T-cell (primary cell): ENCODE measurements at regions not wholly inside any gene's neighbourhood (a gene's known extent, or its start where the extent isn't known, plus 50 kb on each side); places are given as distances from the start of the nearest gene placed in this dataset.

Experiments
- ATAC-seq, 4 experiments: fragments of 200-7000 bp in 3 of 4; fragments of 150-1000 bp in 1 of 4; cut with Tn5 transposase; replicated peaks in 1 of 4; 1 replicate in 3 of 4; 2 replicates in 1 of 4; pipeline ENCODE4 v1.10.0; 2021; ENCODE audit warnings: moderate library complexity in 3 of 4, mild to moderate bottlenecking in 2 of 4, moderate number of reproducible peaks in 1 of 4
- CTCF ChIA-PET, 2 donors: fragments of 300-600 bp; sonication (Branson Sonifier 250); formaldehyde crosslinking; loops; one replicate each; lab custom pipeline; 2022; ENCODE audit warnings: antibody characterized with exemption in 2 of 2; lab: Charles Lee
- POLR2A ChIA-PET, 2 donors: fragments of 300-600 bp; sonication (Branson Sonifier 250); formaldehyde crosslinking; loops; one replicate each; lab custom pipeline; 2022; ENCODE audit warnings: antibody characterized with exemption in 2 of 2; lab: Charles Lee
- DNase-seq, 35 experiments: peaks; one replicate each; pipeline versions ENCODE4 v3.0.0 to v3.0.0-alpha.2; 2013 to 2023
- H3K27ac ChIP-seq: one replicate; pipeline ENCODE4 v1.5.1; 2013; ENCODE audit warnings: low read length
- H3K27me3 ChIP-seq, 2 experiments: replicated peaks in 1 of 2; 1 replicate in 1 of 2; 2 replicates in 1 of 2; pipeline versions ENCODE4 v1.6.1 to v1.7.0; 2013; ENCODE audit warnings: low read length in 1 of 2, mixed read lengths in 1 of 2; ENCODE audit not compliant: control insufficient read depth in 2 of 2, insufficient read depth in 2 of 2; ENCODE audit errors: extremely low read depth in 1 of 2
- H3K36me3 ChIP-seq, 2 donors: 1 replicate in 1 of 2; 2 replicates in 1 of 2; pipeline versions ENCODE4 v1.6.1 to v1.7.0; 2013; ENCODE audit warnings: low read length in 1 of 2; ENCODE audit not compliant: control insufficient read depth in 2 of 2, insufficient read depth in 1 of 2; ENCODE audit errors: extremely low read depth in 1 of 2
- H3K4me1 ChIP-seq, 2 experiments: 1 replicate in 1 of 2; 2 replicates in 1 of 2; pipeline versions ENCODE4 v1.6.1 to v1.7.0; 2013; ENCODE audit warnings: low read length in 2 of 2, mixed read lengths in 1 of 2; ENCODE audit not compliant: insufficient read depth in 2 of 2, control insufficient read depth in 1 of 2; ENCODE audit errors: extremely low read depth in 1 of 2
- H3K4me3 ChIP-seq, 2 donors: 1 replicate in 1 of 2; 2 replicates in 1 of 2; pipeline versions ENCODE4 v1.5.1 to v1.7.0; 2013; ENCODE audit warnings: mild to moderate bottlenecking in 2 of 2, low read length in 1 of 2, moderate library complexity in 1 of 2; ENCODE audit not compliant: control insufficient read depth in 1 of 2; ENCODE audit errors: extremely low read depth in 1 of 2
- H3K9me3 ChIP-seq: 2 replicates; pipeline ENCODE4 v1.7.0; 2013
- H3K27ac Mint-ChIP-seq, 2 donors: one replicate each; pipeline ENCODE4 v1.8.0; 2020 to 2021; ENCODE audit warnings: mild to moderate bottlenecking in 2 of 2, mixed read lengths in 2 of 2
- H3K27me3 Mint-ChIP-seq, 2 donors: one replicate each; pipeline ENCODE4 v1.8.0; 2021 to 2022; ENCODE audit warnings: mixed read lengths in 2 of 2
- H3K36me3 Mint-ChIP-seq: one replicate; pipeline ENCODE4 v1.8.0; 2021; ENCODE audit warnings: mixed read lengths
- H3K4me1 Mint-ChIP-seq, 3 donors: one replicate each; pipeline ENCODE4 v1.8.0; 2020 to 2022; ENCODE audit warnings: mixed read lengths in 3 of 3, mild to moderate bottlenecking in 1 of 3
- H3K4me3 Mint-ChIP-seq, 3 donors: one replicate each; pipeline ENCODE4 v1.8.0; 2020 to 2022; ENCODE audit warnings: mild to moderate bottlenecking in 3 of 3, mixed read lengths in 3 of 3, moderate library complexity in 3 of 3
- H3K9me3 Mint-ChIP-seq, 3 donors: one replicate each; pipeline ENCODE4 v1.8.0; 2020 to 2022; ENCODE audit warnings: mixed read lengths in 3 of 3
- WGBS: methylation state at CpG from one replicate; pipeline ENCODE4 v1.1.5; 2013; ENCODE audit warnings: missing lambda C conversion rate; ENCODE audit not compliant: insufficient coverage; 5-methylcytosine and 5-hydroxymethylcytosine counted together

- Histone ChIP-seq H3K9me3 (no peaks in the 10 kb centered on the region), H3K4me3 (no peak overlapping the region), H3K4me1 (no peaks in the 10 kb centered on the region), H3K36me3 (no peaks in the 10 kb centered on the region), H3K27me3 (no peaks in the 10 kb centered on the region), H3K27ac (no peak overlapping the region)
- ATAC-seq (no peak), DNase-seq (no peak)
- ChIA-PET POLR2A (no interaction called here), CTCF (no interaction called here)
- H3K4me1 Mint-ChIP-seq: no peaks in the 10 kb centered on the region
- H3K36me3 Mint-ChIP-seq: no peaks in the 10 kb centered on the region
- H3K27me3 Mint-ChIP-seq: no peaks in the 10 kb centered on the region
- no peak overlapping the region for H3K27ac Mint-ChIP-seq
- H3K4me3 Mint-ChIP-seq: no peak overlapping the region
- WGBS: 80% methylated on average over 1 of the region's 11 CpGs
- no peaks in the 10 kb centered on the region for H3K9me3 Mint-ChIP-seq
Measured at GRCh38 chr2:57878171-57878865, 168.3 kb upstream of the VRK2 start.

GRCh38 chr2:57878866-57879210 is 167.8 kb upstream of the VRK2 start:
- H3K27me3 Mint-ChIP-seq: no peaks in the 10 kb centered on the region
- H3K4me3 Mint-ChIP-seq: no peak overlapping the region
- no peak for DNase-seq
- H3K36me3 Mint-ChIP-seq: no peaks in the 10 kb centered on the region
- Histone ChIP-seq H3K9me3 (no peaks in the 10 kb centered on the region), H3K4me3 (no peak overlapping the region), H3K4me1 (no peaks in the 10 kb centered on the region), H3K27ac (no peak overlapping the region), H3K27me3 (no peaks in the 10 kb centered on the region), H3K36me3 (no peaks in the 10 kb centered on the region)
- no CpG with 5 or more reads among the region's 2 CpGs for WGBS
- ChIA-PET CTCF (no interaction called here), POLR2A (no interaction called here)
- no peak for ATAC-seq
- H3K27ac Mint-ChIP-seq: no peak overlapping the region
- no peaks in the 10 kb centered on the region for H3K9me3 Mint-ChIP-seq
- H3K4me1 Mint-ChIP-seq: no peaks in the 10 kb centered on the region

- H3K27me3 Mint-ChIP-seq: no peaks in the 10 kb centered on the region
- WGBS: 64% methylated on average over 2 of the region's 4 CpGs
- CTCF ChIA-PET: interaction anchor here in 1 of 2 donors (0.7 kb wide), 1 partner anchor 17 kb away, joined by 11 read pairs; no protein-coding TSS in a partner anchor
- Histone ChIP-seq H3K27me3 (no peaks in the 10 kb centered on the region), H3K36me3 (no peaks in the 10 kb centered on the region), H3K4me1 (no peaks in the 10 kb centered on the region), H3K27ac (no peak overlapping the region), H3K9me3 (no peaks in the 10 kb centered on the region), H3K4me3 (no peak overlapping the region)
- no peak for DNase-seq
- no peaks in the 10 kb centered on the region for H3K36me3 Mint-ChIP-seq
- POLR2A ChIA-PET: no interaction called here
- no peaks in the 10 kb centered on the region for H3K4me1 Mint-ChIP-seq
- no peak for ATAC-seq
- no peaks in the 10 kb centered on the region for H3K9me3 Mint-ChIP-seq
- no peak overlapping the region for H3K27ac Mint-ChIP-seq
- H3K4me3 Mint-ChIP-seq: no peak overlapping the region
Measured at GRCh38 chr2:57880446-57880845, 166.2 kb upstream of the VRK2 start.

GRCh38 chr2:57880967-57881366 is 165.6 kb upstream of the VRK2 start:
- CTCF ChIA-PET: no interaction called here
- H3K4me1 Mint-ChIP-seq: no peaks in the 10 kb centered on the region
- H3K36me3 Mint-ChIP-seq: no peaks in the 10 kb centered on the region

GRCh38 chr2:57881998-57882888 is 164.4 kb upstream of the VRK2 start:
- DNase-seq (no peak), ATAC-seq (no peak)
- ChIA-PET CTCF (no interaction called here), POLR2A (no interaction called here)
- H3K27me3 ChIP-seq: no peaks in the 10 kb centered on the region
- H3K9me3 ChIP-seq: no peaks in the 10 kb centered on the region
- H3K36me3 ChIP-seq: no peaks in the 10 kb centered on the region
- Mint-ChIP-seq H3K9me3 (no peaks in the 10 kb centered on the region), H3K36me3 (no peaks in the 10 kb centered on the region), H3K27me3 (no peaks in the 10 kb centered on the region), H3K27ac (no peak overlapping the region), H3K4me1 (no peaks in the 10 kb centered on the region), H3K4me3 (no peak overlapping the region)
- no peak overlapping the region for H3K27ac ChIP-seq
- H3K4me3 ChIP-seq: no peak overlapping the region
- peaks cover 0 to 3% of the 10 kb centered on the region in 2 experiments for H3K4me1 ChIP-seq
- WGBS: 81% methylated on average over 7 of the region's 8 CpGs

More at GRCh38 chr2:57880967-57881366, 165.6 kb upstream of the VRK2 start:
- H3K36me3 ChIP-seq: no peaks in the 10 kb centered on the region
- ATAC-seq (no peak), DNase-seq (no peak)
- no peaks in the 10 kb centered on the region for H3K4me1 ChIP-seq
- no peak overlapping the region for H3K27ac ChIP-seq
- Mint-ChIP-seq H3K27ac (no peak overlapping the region), H3K27me3 (no peaks in the 10 kb centered on the region), H3K4me3 (no peak overlapping the region), H3K9me3 (no peaks in the 10 kb centered on the region)
- POLR2A ChIA-PET: interaction anchor here in 1 of 2 donors (0.6 kb wide), 1 partner anchor 393 kb away, joined by 5 read pairs; no protein-coding TSS in a partner anchor
- H3K9me3 ChIP-seq: no peaks in the 10 kb centered on the region
- H3K27me3 ChIP-seq: no peaks in the 10 kb centered on the region
- no peak overlapping the region for H3K4me3 ChIP-seq
- 92% methylated on average over 4 of the region's 5 CpGs for WGBS

GRCh38 chr2:57882895-57883515 is 163.6 kb upstream of the VRK2 start:
- no peak overlapping the region for H3K27ac ChIP-seq
- Mint-ChIP-seq H3K9me3 (no peaks in the 10 kb centered on the region), H3K27me3 (no peaks in the 10 kb centered on the region), H3K27ac (no peak overlapping the region), H3K36me3 (no peaks in the 10 kb centered on the region), H3K4me3 (no peak overlapping the region), H3K4me1 (peaks cover 0 to 1% (median under 1%) of the 10 kb centered on the region in 3 donors)
- ChIA-PET POLR2A (no interaction called here), CTCF (no interaction called here)
- H3K9me3 ChIP-seq: no peaks in the 10 kb centered on the region
- WGBS: 84% methylated on average over 3 of the region's 5 CpGs
- no peaks in the 10 kb centered on the region for H3K36me3 ChIP-seq
- H3K4me3 ChIP-seq: no peak overlapping the region
- DNase-seq (no peak), ATAC-seq (no peak)
- H3K27me3 ChIP-seq: no peaks in the 10 kb centered on the region
- peaks cover 0 to 6% of the 10 kb centered on the region in 2 experiments for H3K4me1 ChIP-seq
